Neuronal stem cell (in vitro differentiated cells): ENCODE measurements at regions not wholly inside any gene's neighbourhood (a gene's known extent, or its start where the extent isn't known, plus 50 kb on each side); places are given as distances from the start of the nearest gene placed in this dataset.

Experiments
- DNase-seq: peaks from one replicate; pipeline ENCODE4 v3.0.0-alpha.2; 2013; ENCODE audit warnings: low spot score
- H2AFZ ChIP-seq: one replicate; pipeline ENCODE4 v1.6.1; 2013; ENCODE audit warnings: mild to moderate bottlenecking, low read length, inconsistent platforms
- H2AK5ac ChIP-seq: 2 replicates; pipeline ENCODE4 v1.6.1; 2013; ENCODE audit warnings: low read depth, mild to moderate bottlenecking, inconsistent platforms, low read length, moderate library complexity, mixed read lengths
- H2BK120ac ChIP-seq: 2 replicates; pipeline ENCODE4 v1.6.1; 2013; ENCODE audit warnings: low read depth, mild to moderate bottlenecking, inconsistent platforms, low read length, moderate library complexity, mixed read lengths
- H2BK12ac ChIP-seq: one replicate; pipeline ENCODE4 v1.6.1; 2013; ENCODE audit warnings: low read length, inconsistent platforms
- H2BK15ac ChIP-seq: 2 replicates; pipeline ENCODE4 v1.6.1; 2013; ENCODE audit warnings: mild to moderate bottlenecking, low read length, inconsistent platforms, mixed read lengths
- H2BK5ac ChIP-seq: one replicate; pipeline ENCODE4 v1.6.1; 2013; ENCODE audit warnings: inconsistent platforms, mild to moderate bottlenecking, low read length, moderate library complexity
- H3K14ac ChIP-seq: one replicate; pipeline ENCODE4 v1.6.1; 2013; ENCODE audit warnings: low read length, inconsistent platforms
- H3K18ac ChIP-seq: 2 replicates; pipeline ENCODE4 v1.6.1; 2013; ENCODE audit warnings: low read length, inconsistent platforms
- H3K23ac ChIP-seq: 2 replicates; pipeline ENCODE4 v1.6.1; 2013; ENCODE audit warnings: low read depth, mild to moderate bottlenecking, mixed read lengths, low read length, inconsistent platforms; ENCODE audit not compliant: poor library complexity
- H3K27ac ChIP-seq: replicated peaks from 3 replicates; pipeline ENCODE4 v1.5.1; 2013; ENCODE audit warnings: low read length, inconsistent platforms
- H3K27me3 ChIP-seq, 3 experiments: 2 replicates each; pipeline ENCODE4 v1.6.1; 2013; ENCODE audit warnings: low read length in 3 of 3, mild to moderate bottlenecking in 2 of 3, inconsistent platforms in 1 of 3, low read depth in 1 of 3, mixed read lengths in 1 of 3, moderate library complexity in 1 of 3; ENCODE audit not compliant: control insufficient read depth in 3 of 3, insufficient read depth in 3 of 3
- H3K36me3 ChIP-seq, 2 donors: replicated peaks in 1 of 2; 2 replicates each; pipeline ENCODE4 v1.6.1; 2013; ENCODE audit warnings: low read length in 2 of 2; ENCODE audit not compliant: control insufficient read depth in 2 of 2, insufficient read depth in 2 of 2
- H3K4ac ChIP-seq: 2 replicates; pipeline ENCODE4 v1.6.1; 2013; ENCODE audit warnings: inconsistent platforms, mild to moderate bottlenecking, low read length, moderate library complexity
- H3K4me1 ChIP-seq, 2 donors: 1 replicate in 1 of 2; 2 replicates in 1 of 2; pipeline ENCODE4 v1.6.1; 2013; ENCODE audit warnings: low read length in 2 of 2, low read depth in 1 of 2; ENCODE audit not compliant: control insufficient read depth in 2 of 2, insufficient read depth in 1 of 2
- H3K4me2 ChIP-seq: one replicate; pipeline ENCODE4 v1.6.1; 2013; ENCODE audit warnings: mild to moderate bottlenecking, low read length, inconsistent platforms; ENCODE audit not compliant: insufficient read depth, poor library complexity, severe bottlenecking
- H3K4me3 ChIP-seq, 2 donors: 2 replicates each; pipeline ENCODE4 v1.5.1; 2013; ENCODE audit warnings: low read length in 2 of 2, mild to moderate bottlenecking in 2 of 2, inconsistent platforms in 1 of 2, moderate library complexity in 1 of 2
- H3K79me1 ChIP-seq: one replicate; pipeline ENCODE4 v1.6.1; 2013; ENCODE audit warnings: low read depth, mild to moderate bottlenecking, inconsistent platforms, low read length, moderate library complexity
- H3K9ac ChIP-seq: one replicate; pipeline ENCODE4 v1.6.1; 2013; ENCODE audit warnings: mild to moderate bottlenecking, low read depth, low read length, inconsistent platforms; ENCODE audit not compliant: poor library complexity
- H3K9me3 ChIP-seq, 2 donors: replicated peaks in 1 of 2; 2 replicates each; pipeline versions ENCODE3 to v1.6.1; 2013; ENCODE audit warnings: low read length in 2 of 2, mild to moderate bottlenecking in 2 of 2, inconsistent platforms in 1 of 2, low read depth in 1 of 2, mixed read lengths in 1 of 2, moderate library complexity in 1 of 2; ENCODE audit not compliant: control insufficient read depth in 2 of 2, insufficient read depth in 1 of 2
- H4K8ac ChIP-seq: one replicate; pipeline ENCODE4 v1.6.1; 2013; ENCODE audit warnings: low read depth, mild to moderate bottlenecking, inconsistent platforms, low read length, moderate library complexity
- H4K91ac ChIP-seq: one replicate; pipeline ENCODE4 v1.6.1; 2013; ENCODE audit warnings: low read length, low read depth, mild to moderate bottlenecking, inconsistent platforms; ENCODE audit not compliant: poor library complexity
- WGBS, 2 donors: extraction: QIAGEN DNeasy Blood & Tissue Kit; methylation state at CpG; one replicate each; pipeline ENCODE4 v1.1.7; 2013; ENCODE audit warnings: missing lambda C conversion rate in 2 of 2, mixed read lengths in 1 of 2; ENCODE audit not compliant: insufficient read length in 2 of 2, insufficient replicate concordance in 1 of 2; ENCODE audit errors: extremely low coverage in 2 of 2; 5-methylcytosine and 5-hydroxymethylcytosine counted together

GRCh38 chr21:14737284-14737691 lies 191.2 kb upstream of the SAMSN1 start:
- H3K4me2 ChIP-seq, result no peak overlapping the region
- no peak overlapping the region for H3K18ac ChIP-seq
- no peak overlapping the region for H2BK120ac ChIP-seq
- no peak overlapping the region for H2BK15ac ChIP-seq
- no peak overlapping the region for H2BK12ac ChIP-seq
- no peaks in the 10 kb centered on the region for H3K27me3 ChIP-seq
- H3K36me3 ChIP-seq, result no peaks in the 10 kb centered on the region
- no peaks in the 10 kb centered on the region for H3K79me1 ChIP-seq
- no peak overlapping the region for H3K14ac ChIP-seq
- no peak overlapping the region for H3K4me3 ChIP-seq
- H2BK5ac ChIP-seq, result no peak overlapping the region
- H2AK5ac ChIP-seq, result no peak overlapping the region
- H3K23ac ChIP-seq, result no peak overlapping the region
- H3K9me3 ChIP-seq, result no peaks in the 10 kb centered on the region
- no peak overlapping the region for H4K8ac ChIP-seq
- H3K4me1 ChIP-seq, result no peaks in the 10 kb centered on the region
- H4K91ac ChIP-seq, result no peak overlapping the region
- H2AFZ ChIP-seq, result no peak overlapping the region
- H3K4ac ChIP-seq, result no peak overlapping the region
- no CpG with 5 or more reads among the region's 2 CpGs for WGBS, 2 donors
- no peak overlapping the region for H3K27ac ChIP-seq
- no peak overlapping the region for H3K9ac ChIP-seq
- DNase-seq, result no peak

GRCh38 chr21:14736672-14737071 lies 190.6 kb upstream of the SAMSN1 start:
- no peak overlapping the region for H3K9ac ChIP-seq
- H2BK5ac ChIP-seq, result no peak overlapping the region
- H4K8ac ChIP-seq, result no peak overlapping the region
- H3K23ac ChIP-seq, result no peak overlapping the region
- H3K4ac ChIP-seq, result no peak overlapping the region
- H3K4me2 ChIP-seq, result no peak overlapping the region
- no CpG with 5 or more reads among the region's 2 CpGs for WGBS, 2 donors
- no peaks in the 10 kb centered on the region for H3K79me1 ChIP-seq
- H2AK5ac ChIP-seq, result no peak overlapping the region
- H4K91ac ChIP-seq, result no peak overlapping the region
- H3K4me1 ChIP-seq, result no peaks in the 10 kb centered on the region
- H2AFZ ChIP-seq, result no peak overlapping the region
- no peak for DNase-seq
- H3K14ac ChIP-seq, result no peak overlapping the region
- H3K27ac ChIP-seq, result no peak overlapping the region
- no peaks in the 10 kb centered on the region for H3K27me3 ChIP-seq
- H2BK12ac ChIP-seq, result no peak overlapping the region
- H2BK15ac ChIP-seq, result no peak overlapping the region
- H3K18ac ChIP-seq, result no peak overlapping the region
- no peak overlapping the region for H2BK120ac ChIP-seq
- no peaks in the 10 kb centered on the region for H3K36me3 ChIP-seq
- no peaks in the 10 kb centered on the region for H3K9me3 ChIP-seq
- H3K4me3 ChIP-seq, result no peak overlapping the region

DNA sequence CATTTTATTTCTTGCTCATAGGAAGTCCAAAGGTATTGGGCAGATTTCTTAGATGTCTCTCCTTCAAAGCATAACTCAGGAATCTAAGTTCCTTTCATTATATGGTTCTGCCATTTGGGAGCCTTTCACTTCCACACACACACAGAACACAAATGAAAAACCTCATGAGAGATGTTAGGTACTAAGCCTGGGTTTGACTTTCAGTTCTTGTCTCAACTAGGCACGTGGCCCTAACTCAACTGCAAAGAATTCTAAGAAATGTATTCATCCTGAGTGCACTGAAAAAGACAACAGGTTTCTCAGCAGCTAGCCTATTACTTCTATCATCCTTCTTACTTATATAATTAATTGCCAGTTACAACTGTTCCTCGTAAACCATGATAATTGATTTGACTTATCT lies 190.0 kb upstream of the SAMSN1 start:
- no peak for DNase-seq
- Histone ChIP-seq H2AK5ac (no peak overlapping the region), H2BK15ac (no peak overlapping the region)

GRCh38 chr21:14734833-14735232 lies 188.7 kb upstream of the SAMSN1 start:
- H3K4me1 ChIP-seq, result no peaks in the 10 kb centered on the region
- no peaks in the 10 kb centered on the region for H3K36me3 ChIP-seq
- no peak overlapping the region for H3K14ac ChIP-seq
- no peak for DNase-seq
- H3K9ac ChIP-seq, result no peak overlapping the region
- H3K4me2 ChIP-seq, result no peak overlapping the region
- H2AK5ac ChIP-seq, result no peak overlapping the region
- H3K9me3 ChIP-seq, result no peaks in the 10 kb centered on the region
- no peaks in the 10 kb centered on the region for H3K79me1 ChIP-seq
- H3K23ac ChIP-seq, result no peak overlapping the region
- no peak overlapping the region for H2BK5ac ChIP-seq
- no peak overlapping the region for H2BK120ac ChIP-seq
- no peak overlapping the region for H3K4ac ChIP-seq
- no peak overlapping the region for H3K18ac ChIP-seq
- no peak overlapping the region for H2BK12ac ChIP-seq
- no peak overlapping the region for H2AFZ ChIP-seq
- no peak overlapping the region for H3K27ac ChIP-seq
- no peak overlapping the region for H3K4me3 ChIP-seq
- no peaks in the 10 kb centered on the region for H3K27me3 ChIP-seq
- H4K91ac ChIP-seq, result no peak overlapping the region
- no peak overlapping the region for H4K8ac ChIP-seq
- no CpG with 5 or more reads among the region's 2 CpGs for WGBS, 2 donors
- H2BK15ac ChIP-seq, result no peak overlapping the region

More for the DNA sequence above, 190.0 kb upstream of the SAMSN1 start:
- Histone ChIP-seq H3K79me1 (no peaks in the 10 kb centered on the region), H3K23ac (no peak overlapping the region), H3K9me3 (no peaks in the 10 kb centered on the region), H2BK12ac (no peak overlapping the region), H3K14ac (no peak overlapping the region), H2BK5ac (no peak overlapping the region), H3K4me2 (no peak overlapping the region), H4K91ac (no peak overlapping the region), H4K8ac (no peak overlapping the region), H3K27ac (no peak overlapping the region), H3K18ac (no peak overlapping the region), H3K9ac (no peak overlapping the region), H2BK120ac (no peak overlapping the region), H2AFZ (no peak overlapping the region), H3K4ac (no peak overlapping the region), H3K27me3 (no peaks in the 10 kb centered on the region), H3K36me3 (no peaks in the 10 kb centered on the region), H3K4me1 (no peaks in the 10 kb centered on the region), H3K4me3 (no peak overlapping the region)
- WGBS, 2 donors, result no CpG with 5 or more reads among the region's 2 CpGs
